Upper lobe of left lung (tissue), 6 donors: ENCODE measurements at regions not wholly inside any gene's neighbourhood (a gene's known extent, or its start where the extent isn't known, plus 50 kb on each side); places are given as distances from the start of the nearest gene placed in this dataset.

Experiments used
- ATAC-seq, 2 donors: fragments of 200-7000 bp; cut with Tn5 transposase; one replicate each; pipeline ENCODE4 v1.9.1; 2022; ENCODE audit warnings: mild to moderate bottlenecking in 2 of 2, moderate library complexity in 2 of 2; ENCODE audit not compliant: low FRiP score in 2 of 2
- DNase-seq, 2 donors: peaks; one replicate each; pipeline ENCODE4 v3.0.0-alpha.2; 2019 to 2020
- H3K27ac ChIP-seq, 4 donors: fragments of 200-600 bp; sonication (generic); one replicate each; pipeline ENCODE4 v1.5.1; 2016 to 2019
- H3K27me3 ChIP-seq, 4 donors: fragments of 200-600 bp; sonication (generic); one replicate each; pipeline ENCODE4 v1.5.1; 2017 to 2019
- H3K36me3 ChIP-seq, 4 donors: fragments of 200-600 bp; sonication (generic); one replicate each; pipeline ENCODE4 v1.5.1; 2016 to 2019
- H3K4me1 ChIP-seq, 4 donors: fragments of 200-600 bp; sonication (generic); one replicate each; pipeline ENCODE4 v1.5.1; 2018 to 2019
- H3K4me3 ChIP-seq, 4 donors: fragments of 200-600 bp; sonication (generic); one replicate each; pipeline ENCODE4 v1.5.1; 2017 to 2019; ENCODE audit warnings: mild to moderate bottlenecking in 2 of 4, moderate library complexity in 1 of 4
- H3K9me3 ChIP-seq, 4 donors: fragments of 200-600 bp; sonication (generic); one replicate each; pipeline ENCODE4 v1.5.1; 2018 to 2019
- CTCF ChIP-seq, 6 experiments: fragments of 450-650 bp in 4 of 6; fragments of 200-600 bp in 2 of 6; sonication (generic) in 2 of 6; IDR thresholded peaks; one replicate each; pipeline ENCODE4 v1.5.1; 2016 to 2019; ENCODE audit warnings: antibody characterized with exemption in 6 of 6
- EP300 ChIP-seq, 4 donors: sonication (generic); formaldehyde crosslinking; IDR thresholded peaks; one replicate each; pipeline ENCODE4 v1.5.1; 2017; ENCODE audit warnings: antibody characterized with exemption in 4 of 4, control low read depth in 2 of 4
- POLR2A ChIP-seq, 4 donors: fragments of 450-650 bp; IDR thresholded peaks; one replicate each; pipeline ENCODE4 v1.5.1; 2016 to 2017; ENCODE audit warnings: antibody characterized with exemption in 4 of 4, mild to moderate bottlenecking in 2 of 4
- POLR2AphosphoS5 ChIP-seq, 2 donors: sonication (generic); formaldehyde crosslinking; IDR thresholded peaks; one replicate each; pipeline ENCODE4 v1.5.1; 2017; ENCODE audit warnings: antibody characterized with exemption in 2 of 2
- WGBS, 2 donors: methylation state at CpG; one replicate each; pipeline ENCODE4 v1.1.5; 2017 to 2018; 5-methylcytosine and 5-hydroxymethylcytosine counted together
- donor health status: DM: no; HTN: no; CAD: no; lungs with moderate emphysema.
- donor health status: DM: no; HTN: yes; CAD: no; lungs with severe emphysema.

DNA sequence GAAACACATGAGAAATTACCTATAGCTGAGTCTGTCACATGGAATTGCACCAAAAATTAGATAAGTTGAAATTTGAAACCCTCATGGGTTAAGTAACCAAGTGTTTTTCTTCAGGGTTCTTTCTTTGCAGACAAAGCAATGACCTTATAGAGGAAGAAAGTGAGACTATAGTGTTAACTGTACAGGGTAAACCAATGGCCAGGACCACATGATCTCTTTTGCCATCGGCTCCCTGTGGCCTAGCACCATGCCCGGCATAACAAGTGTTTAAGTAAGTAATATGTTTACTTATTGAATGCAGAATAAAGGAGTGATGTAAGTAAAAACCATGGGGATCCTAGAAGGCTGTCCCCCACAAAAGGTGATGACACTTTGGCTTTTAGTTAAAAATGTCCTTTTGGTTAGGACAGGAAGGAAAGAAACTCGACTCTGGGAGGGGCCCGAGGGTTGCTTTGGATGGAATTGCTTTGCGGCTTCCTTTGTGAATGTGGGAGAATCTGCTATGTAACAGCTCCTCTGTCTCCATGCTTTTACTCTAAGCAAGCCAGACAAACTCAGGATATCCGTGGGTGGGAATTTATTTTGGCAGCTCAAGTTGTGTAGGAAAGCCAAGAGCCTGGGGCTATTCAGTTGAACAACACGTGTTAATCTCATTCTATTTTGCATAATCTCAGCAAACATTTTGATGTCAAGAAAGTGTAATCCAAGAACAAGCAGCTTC, 454.7 kb downstream of the INSC start:
- ATAC-seq (peak in 1 of 2 donors; percentile 54), DNase-seq (no peak)
- Histone ChIP-seq H3K36me3 (no peaks in the 10 kb centered on the region), H3K9me3 (no peaks in the 10 kb centered on the region), H3K4me1 (peaks cover 0 to 6% (median 2%) of the 10 kb centered on the region in 4 donors), H3K27me3 (no peaks in the 10 kb centered on the region), H3K27ac (no peak overlapping the region), H3K4me3 (no peak overlapping the region)
- TF ChIP-seq EP300 (IDR thresholded peaks at IDR 0.05) (no peak), CTCF (IDR thresholded peaks at IDR 0.05) (no peak), POLR2A (IDR thresholded peaks at IDR 0.05) (no peak), POLR2AphosphoS5 (IDR thresholded peaks at IDR 0.05) (no peak)
- 19 to 28% methylated on average over 7 of the region's 7 CpGs for WGBS, 2 donors

- H3K9me3 ChIP-seq: no peaks in the 10 kb centered on the region
- H3K27ac ChIP-seq: peak overlapping the region in 1 of 4 donors; percentile 69
- DNase-seq (no peak), ATAC-seq (no peak)
- no peaks in the 10 kb centered on the region for H3K27me3 ChIP-seq
- no peak for TF ChIP-seq EP300 (IDR thresholded peaks at IDR 0.05)
- TF ChIP-seq CTCF (IDR thresholded peaks at IDR 0.05): no peak
- TF ChIP-seq POLR2AphosphoS5 (IDR thresholded peaks at IDR 0.05): no peak
- TF ChIP-seq POLR2A (IDR thresholded peaks at IDR 0.05): no peak
- H3K36me3 ChIP-seq: no peaks in the 10 kb centered on the region
- H3K4me1 ChIP-seq: no peaks in the 10 kb centered on the region
- 83 to 86% methylated on average over 2 of the region's 2 CpGs for WGBS, 2 donors
- H3K4me3 ChIP-seq: no peak overlapping the region
These were observed 460.7 kb downstream of the INSC start for GRCh38 chr11:15575409-15575808.

- peak overlapping the region; percentile 30 to 69 (median 56) for H3K27ac ChIP-seq
- WGBS, 2 donors: 88 to 96% methylated on average over 4 of the region's 4 CpGs
- no peaks in the 10 kb centered on the region for H3K27me3 ChIP-seq
These were observed 462.0 kb downstream of the INSC start for GRCh38 chr11:15576769-15577168.

GRCh38 chr11:15577519-15577918, 462.8 kb downstream of the INSC start:
- no peaks in the 10 kb centered on the region for H3K27me3 ChIP-seq
- H3K4me1 ChIP-seq: no peaks in the 10 kb centered on the region
- WGBS, 2 donors: 58 to 74% methylated on average over 2 of the region's 2 CpGs
- H3K27ac ChIP-seq: peak overlapping the region in 3 of 4 donors; percentile 54 to 78 (median 57)
- no peak overlapping the region for H3K4me3 ChIP-seq
- ATAC-seq: peak in 1 of 2 donors; percentile 73
- H3K9me3 ChIP-seq: no peaks in the 10 kb centered on the region
- TF ChIP-seq EP300 (IDR thresholded peaks at IDR 0.05) (no peak), POLR2A (IDR thresholded peaks at IDR 0.05) (no peak), POLR2AphosphoS5 (IDR thresholded peaks at IDR 0.05) (peak in 1 of 2 donors; percentile 17), CTCF (IDR thresholded peaks at IDR 0.05) (no peak)
- no peaks in the 10 kb centered on the region for H3K36me3 ChIP-seq
- DNase-seq: no peak

More at GRCh38 chr11:15576769-15577168, 462.0 kb downstream of the INSC start:
- Histone ChIP-seq H3K36me3 (no peaks in the 10 kb centered on the region), H3K9me3 (no peaks in the 10 kb centered on the region), H3K4me1 (no peaks in the 10 kb centered on the region), H3K4me3 (no peak overlapping the region)
- no peak for DNase-seq
- no peak for ATAC-seq
- TF ChIP-seq CTCF (IDR thresholded peaks at IDR 0.05) (no peak), POLR2A (IDR thresholded peaks at IDR 0.05) (no peak), EP300 (IDR thresholded peaks at IDR 0.05) (no peak)
